ENCODE measurements at regions not wholly inside any gene's neighbourhood (a gene's known extent, or its start where the extent isn't known, plus 50 kb on each side); places are given as distances from the start of the nearest gene placed in this dataset.

DNA sequence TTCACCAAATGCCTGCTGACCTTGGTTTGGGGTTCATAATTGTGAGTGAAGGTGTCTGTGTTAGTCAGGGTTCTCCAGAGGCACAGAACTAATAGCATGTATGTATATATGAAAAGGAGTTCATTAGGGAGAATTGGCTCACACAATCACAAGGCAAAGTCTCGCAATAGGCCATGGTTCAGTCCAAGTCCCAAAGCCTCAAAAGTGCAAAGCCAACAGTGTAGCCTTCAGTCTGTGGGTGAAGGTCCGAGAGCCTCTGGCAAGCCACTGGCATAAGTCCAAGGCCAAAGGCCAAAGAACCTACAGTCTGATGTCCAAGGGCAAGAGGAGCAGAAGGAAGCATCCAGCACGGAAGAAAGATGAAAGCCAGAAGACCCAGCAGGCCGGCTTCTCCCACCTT lies 257.6 kb upstream of the SHH start:
- intact Hi-C loops (cut with micrococcal nuclease) = no loop called here
- Mint-ChIP-seq H3K9me3 (no peaks in the 10 kb centered on the region), H3K27ac (no peak overlapping the region), H3K36me3 (ENCODE audit: low read depth) (no peaks in the 10 kb centered on the region), H3K27me3 (ENCODE audit: insufficient read depth) (peaks cover 2% of the 10 kb centered on the region), H3K4me1 (ENCODE audit: low read depth) (no peaks in the 10 kb centered on the region), H3K4me3 (no peak overlapping the region)
- DNase-seq (ENCODE audit: low spot score) = no peak

DNA sequence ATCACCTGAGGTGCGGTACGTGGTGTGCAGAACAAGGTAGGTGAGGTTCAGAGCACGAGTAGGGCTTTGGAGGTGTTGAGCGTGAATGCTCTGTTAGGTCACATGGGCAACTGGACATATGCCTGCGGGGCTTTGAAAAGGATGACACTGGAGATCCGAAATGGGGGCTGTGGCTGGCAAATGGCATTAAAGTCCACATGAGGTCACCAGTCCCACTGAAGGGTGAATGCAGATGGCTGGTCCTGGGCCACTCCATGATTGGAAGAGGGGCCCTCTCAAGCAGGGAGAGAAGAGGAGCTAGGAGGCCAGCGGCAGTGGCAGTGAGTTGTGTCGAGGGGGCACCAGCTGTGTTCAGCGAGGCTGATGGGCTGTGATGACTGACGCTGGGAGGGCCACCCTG lies 254.9 kb upstream of the SHH start:
- peaks cover 2% of the 10 kb centered on the region for H3K27me3 Mint-ChIP-seq (ENCODE audit: insufficient read depth)
- no peak for DNase-seq (ENCODE audit: low spot score)
- H3K4me1 Mint-ChIP-seq (ENCODE audit: low read depth) = no peaks in the 10 kb centered on the region
- no peaks in the 10 kb centered on the region for H3K9me3 Mint-ChIP-seq
- H3K4me3 Mint-ChIP-seq = no peak overlapping the region
- intact Hi-C loops (cut with micrococcal nuclease) = no loop called here
- H3K27ac Mint-ChIP-seq = no peak overlapping the region
- H3K36me3 Mint-ChIP-seq (ENCODE audit: low read depth) = no peaks in the 10 kb centered on the region

DNA sequence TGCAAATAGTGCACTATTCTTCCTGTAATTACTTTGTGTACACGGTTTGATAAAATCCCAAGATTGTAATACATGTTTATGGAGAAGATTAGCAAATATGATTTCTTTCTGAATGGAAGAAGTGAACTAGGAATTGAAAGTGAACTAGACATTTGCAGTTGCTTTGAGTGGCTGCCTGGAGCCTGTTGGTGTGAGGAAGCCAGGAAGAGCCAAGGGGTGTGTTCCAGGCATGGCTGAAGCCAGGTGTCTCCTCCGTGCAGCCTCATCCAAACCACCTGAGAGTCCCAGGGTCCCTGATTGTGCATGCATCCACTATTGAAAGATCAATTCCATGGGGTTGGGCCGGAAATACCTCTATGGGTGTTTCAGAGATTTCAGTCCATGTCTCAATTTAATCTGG lies 253.1 kb upstream of the SHH start:
- H3K27ac Mint-ChIP-seq = no peak overlapping the region
- H3K27me3 Mint-ChIP-seq (ENCODE audit: insufficient read depth) = peaks cover 2% of the 10 kb centered on the region
- no peaks in the 10 kb centered on the region for H3K4me1 Mint-ChIP-seq (ENCODE audit: low read depth)
- H3K4me3 Mint-ChIP-seq = no peak overlapping the region
- no peaks in the 10 kb centered on the region for H3K36me3 Mint-ChIP-seq (ENCODE audit: low read depth)
- no peak for DNase-seq (ENCODE audit: low spot score)
- intact Hi-C loops (cut with micrococcal nuclease) = no loop called here
- H3K9me3 Mint-ChIP-seq = peaks cover 11% of the 10 kb centered on the region

GRCh38 chr7:156064971-156065386 lies 252.7 kb upstream of the SHH start:
- no peak overlapping the region for H3K4me3 Mint-ChIP-seq
- H3K27me3 Mint-ChIP-seq (ENCODE audit: insufficient read depth) = peaks cover 2% of the 10 kb centered on the region
- H3K36me3 Mint-ChIP-seq (ENCODE audit: low read depth) = no peaks in the 10 kb centered on the region
- no peaks in the 10 kb centered on the region for H3K4me1 Mint-ChIP-seq (ENCODE audit: low read depth)
- H3K27ac Mint-ChIP-seq = no peak overlapping the region
- H3K9me3 Mint-ChIP-seq = peaks cover 15% of the 10 kb centered on the region
- DNase-seq (ENCODE audit: low spot score) = no peak
- intact Hi-C loops (cut with micrococcal nuclease) = no loop called here

DNA sequence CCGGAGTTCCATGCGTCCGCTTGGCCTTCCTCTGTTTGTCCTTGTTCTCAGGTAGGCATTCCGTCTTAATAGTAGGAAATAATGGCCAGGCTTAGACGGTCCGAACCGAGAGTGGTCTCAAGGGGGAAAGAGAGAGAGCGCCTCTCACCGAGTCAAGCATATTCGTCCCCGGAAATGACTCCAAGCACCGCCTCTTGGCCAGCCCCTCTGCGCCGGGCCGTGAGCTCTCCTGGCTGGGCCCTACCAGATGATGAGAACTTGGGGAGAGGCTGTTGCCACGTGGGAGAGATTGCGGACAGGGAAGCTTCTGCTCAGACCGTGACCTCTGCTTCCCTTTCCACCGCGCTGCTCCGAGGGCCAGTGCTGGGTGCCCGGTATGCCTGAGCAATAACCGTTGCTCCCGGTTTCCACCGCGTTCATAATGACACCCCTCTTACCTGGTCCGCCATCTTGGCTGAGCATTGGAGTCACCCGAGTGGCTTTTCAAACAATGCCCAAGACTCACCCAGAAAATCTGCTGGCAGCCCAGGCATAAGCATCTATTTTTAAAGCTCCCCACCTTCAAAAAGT lies 251.1 kb upstream of the SHH start:
- no peak overlapping the region for H3K27ac Mint-ChIP-seq
- no peaks in the 10 kb centered on the region for H3K4me1 Mint-ChIP-seq (ENCODE audit: low read depth)
- no peaks in the 10 kb centered on the region for H3K36me3 Mint-ChIP-seq (ENCODE audit: low read depth)
- H3K9me3 Mint-ChIP-seq = peaks cover 15% of the 10 kb centered on the region
- no peak for DNase-seq (ENCODE audit: low spot score)
- no peak overlapping the region for H3K4me3 Mint-ChIP-seq
- intact Hi-C loops (cut with micrococcal nuclease) = no loop called here
- no peaks in the 10 kb centered on the region for H3K27me3 Mint-ChIP-seq (ENCODE audit: insufficient read depth)

GRCh38 chr7:156062286-156062685 lies 250.0 kb upstream of the SHH start:
- Mint-ChIP-seq H3K27me3 (ENCODE audit: insufficient read depth) (no peaks in the 10 kb centered on the region), H3K27ac (no peak overlapping the region), H3K9me3 (peaks cover 15% of the 10 kb centered on the region), H3K4me3 (no peak overlapping the region), H3K36me3 (ENCODE audit: low read depth) (no peaks in the 10 kb centered on the region), H3K4me1 (ENCODE audit: low read depth) (no peaks in the 10 kb centered on the region)
- DNase-seq (ENCODE audit: low spot score) = no peak
- intact Hi-C loops (cut with micrococcal nuclease) = no loop called here

GRCh38 chr7:156061689-156062255 lies 249.5 kb upstream of the SHH start:
- no peaks in the 10 kb centered on the region for H3K27me3 Mint-ChIP-seq (ENCODE audit: insufficient read depth)
- intact Hi-C loops (cut with micrococcal nuclease) = no loop called here
- no peak overlapping the region for H3K4me3 Mint-ChIP-seq
- H3K36me3 Mint-ChIP-seq (ENCODE audit: low read depth) = no peaks in the 10 kb centered on the region
- H3K27ac Mint-ChIP-seq = no peak overlapping the region
- H3K4me1 Mint-ChIP-seq (ENCODE audit: low read depth) = no peaks in the 10 kb centered on the region
- no peak for DNase-seq (ENCODE audit: low spot score)
- H3K9me3 Mint-ChIP-seq = peaks cover 15% of the 10 kb centered on the region

DNA sequence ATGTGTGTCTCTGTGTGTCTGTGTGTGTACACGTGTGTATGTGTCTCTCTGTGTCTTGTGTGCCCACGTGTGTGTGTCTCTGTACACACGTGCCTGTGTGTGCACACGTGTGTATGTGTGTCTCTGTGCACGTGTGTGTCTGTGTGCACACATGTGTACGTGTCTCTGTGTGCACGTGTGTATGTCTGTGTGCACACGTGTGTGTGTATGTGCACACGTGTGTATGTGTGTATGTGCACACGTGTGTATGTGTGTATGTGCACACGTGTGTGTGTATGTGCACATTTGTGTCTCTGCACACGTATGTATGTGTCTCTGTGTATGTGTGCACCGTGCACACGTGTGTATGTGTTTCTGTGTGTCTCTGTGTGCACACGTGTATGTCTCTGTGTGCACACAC lies 248.7 kb upstream of the SHH start:
- Mint-ChIP-seq H3K9me3 (peaks cover 15% of the 10 kb centered on the region), H3K36me3 (ENCODE audit: low read depth) (no peaks in the 10 kb centered on the region), H3K4me1 (ENCODE audit: low read depth) (no peaks in the 10 kb centered on the region), H3K27me3 (ENCODE audit: insufficient read depth) (no peaks in the 10 kb centered on the region), H3K4me3 (no peak overlapping the region), H3K27ac (no peak overlapping the region)
- intact Hi-C loops (cut with micrococcal nuclease) = no loop called here
- no peak for DNase-seq (ENCODE audit: low spot score)

- Mint-ChIP-seq H3K4me3 (no peak overlapping the region), H3K4me1 (ENCODE audit: low read depth) (no peaks in the 10 kb centered on the region), H3K9me3 (peaks cover 15% of the 10 kb centered on the region), H3K27ac (no peak overlapping the region), H3K27me3 (ENCODE audit: insufficient read depth) (no peaks in the 10 kb centered on the region), H3K36me3 (ENCODE audit: low read depth) (no peaks in the 10 kb centered on the region)
- DNase-seq (ENCODE audit: low spot score) = no peak
- intact Hi-C loops (cut with micrococcal nuclease) = no loop called here
Measured at GRCh38 chr7:156059369-156059768, 247.1 kb upstream of the SHH start.

- H3K4me3 Mint-ChIP-seq = no peak overlapping the region
Measured at GRCh38 chr7:156058248-156058647, 246.0 kb upstream of the SHH start.

DNA sequence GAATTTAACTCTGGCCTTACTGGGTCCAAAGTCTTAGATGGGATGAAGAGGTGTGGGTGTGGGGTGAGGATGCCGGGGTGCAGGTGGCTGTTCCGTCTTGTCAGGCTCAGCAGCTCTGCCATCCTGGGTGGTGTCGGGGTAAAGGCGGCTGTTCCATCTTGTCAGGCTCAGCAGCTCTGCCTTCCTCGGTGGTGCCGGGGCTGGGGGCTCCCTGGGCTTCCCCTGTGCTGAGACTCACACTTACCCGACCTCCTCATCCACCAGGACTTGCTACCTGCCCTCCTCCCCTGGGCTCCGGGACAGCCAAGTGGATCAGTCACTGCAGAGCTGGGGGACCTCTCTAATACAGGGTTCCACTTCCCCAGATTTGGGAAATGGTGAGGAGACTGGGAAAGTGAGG lies 244.3 kb upstream of the SHH start:
- Mint-ChIP-seq H3K9me3 (peaks cover 15% of the 10 kb centered on the region), H3K36me3 (ENCODE audit: low read depth) (no peaks in the 10 kb centered on the region), H3K4me1 (ENCODE audit: low read depth) (no peaks in the 10 kb centered on the region), H3K27ac (no peak overlapping the region), H3K27me3 (ENCODE audit: insufficient read depth) (no peaks in the 10 kb centered on the region), H3K4me3 (no peak overlapping the region)
- no peak for DNase-seq (ENCODE audit: low spot score)
- intact Hi-C loops (cut with micrococcal nuclease) = no loop called here

More at GRCh38 chr7:156058248-156058647, 246.0 kb upstream of the SHH start:
- H3K36me3 Mint-ChIP-seq (ENCODE audit: low read depth) = no peaks in the 10 kb centered on the region
- no peak overlapping the region for H3K27ac Mint-ChIP-seq
- intact Hi-C loops (cut with micrococcal nuclease) = no loop called here
- no peak for DNase-seq (ENCODE audit: low spot score)
- peaks cover 15% of the 10 kb centered on the region for H3K9me3 Mint-ChIP-seq
- no peaks in the 10 kb centered on the region for H3K4me1 Mint-ChIP-seq (ENCODE audit: low read depth)
- no peaks in the 10 kb centered on the region for H3K27me3 Mint-ChIP-seq (ENCODE audit: insufficient read depth)

DNA sequence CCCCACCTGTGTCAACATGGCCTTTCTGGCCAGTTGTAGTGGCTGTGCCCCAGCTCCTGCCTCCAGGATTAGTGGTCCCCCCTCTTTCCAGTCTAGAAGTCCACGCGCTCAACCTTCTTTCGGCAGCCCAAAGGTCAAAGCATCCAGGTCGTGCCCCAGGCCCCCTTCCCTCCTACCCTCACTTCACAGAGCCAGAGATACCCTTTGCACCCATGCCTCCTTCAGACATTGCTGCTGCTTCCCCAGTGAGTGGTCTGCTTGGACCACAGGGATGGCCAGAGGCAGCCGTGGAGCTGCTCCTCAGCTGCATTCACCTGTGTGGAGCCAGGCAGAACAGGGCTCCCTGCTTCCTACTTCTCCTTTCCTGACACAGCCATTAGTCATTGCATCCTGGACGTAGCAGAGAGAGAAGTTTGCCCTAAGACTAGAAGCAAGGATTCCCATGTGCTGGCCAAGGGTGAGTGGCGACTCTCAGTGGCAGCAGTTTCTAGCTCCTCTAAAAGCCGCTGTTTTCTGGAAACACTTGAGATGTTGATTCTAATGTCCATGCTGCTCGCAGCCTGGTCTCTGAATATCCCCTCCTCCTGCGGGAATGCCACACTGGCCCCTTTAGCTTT lies 243.1 kb upstream of the SHH start:
- Mint-ChIP-seq H3K4me1 (ENCODE audit: low read depth) (no peaks in the 10 kb centered on the region), H3K4me3 (no peak overlapping the region), H3K36me3 (ENCODE audit: low read depth) (no peaks in the 10 kb centered on the region), H3K27me3 (ENCODE audit: insufficient read depth) (no peaks in the 10 kb centered on the region), H3K9me3 (peaks cover 4% of the 10 kb centered on the region), H3K27ac (no peak overlapping the region)
- intact Hi-C loops (cut with micrococcal nuclease) = no loop called here
- no peak for DNase-seq (ENCODE audit: low spot score)

GRCh38 chr7:156051884-156052283 lies 239.6 kb upstream of the SHH start:
- Mint-ChIP-seq H3K36me3 (ENCODE audit: low read depth) (no peaks in the 10 kb centered on the region), H3K4me1 (ENCODE audit: low read depth) (no peaks in the 10 kb centered on the region), H3K27me3 (ENCODE audit: insufficient read depth) (peaks cover 2% of the 10 kb centered on the region), H3K27ac (no peak overlapping the region), H3K4me3 (no peak overlapping the region), H3K9me3 (no peaks in the 10 kb centered on the region)
- no peak for DNase-seq (ENCODE audit: low spot score)
- intact Hi-C loops (cut with micrococcal nuclease) = no loop called here

All from activated T-helper 1 cell treated with anti-CD3 and anti-CD28 coated beads, Interleukin-12 subunit alpha, Interleukin-12 subunit beta, Interleukin-2, Interleukin-4 antibody, amounts not matched to agents 30 ng/mL and 10 ng/mL and 1 ng/mL, durations not matched to agents 14 hours and 24 hours and 36 hours (primary cell).